ENCODE measurements at regions not wholly inside any gene's neighbourhood (a gene's known extent, or its start where the extent isn't known, plus 50 kb on each side); places are given as distances from the start of the nearest gene placed in this dataset.

DNA sequence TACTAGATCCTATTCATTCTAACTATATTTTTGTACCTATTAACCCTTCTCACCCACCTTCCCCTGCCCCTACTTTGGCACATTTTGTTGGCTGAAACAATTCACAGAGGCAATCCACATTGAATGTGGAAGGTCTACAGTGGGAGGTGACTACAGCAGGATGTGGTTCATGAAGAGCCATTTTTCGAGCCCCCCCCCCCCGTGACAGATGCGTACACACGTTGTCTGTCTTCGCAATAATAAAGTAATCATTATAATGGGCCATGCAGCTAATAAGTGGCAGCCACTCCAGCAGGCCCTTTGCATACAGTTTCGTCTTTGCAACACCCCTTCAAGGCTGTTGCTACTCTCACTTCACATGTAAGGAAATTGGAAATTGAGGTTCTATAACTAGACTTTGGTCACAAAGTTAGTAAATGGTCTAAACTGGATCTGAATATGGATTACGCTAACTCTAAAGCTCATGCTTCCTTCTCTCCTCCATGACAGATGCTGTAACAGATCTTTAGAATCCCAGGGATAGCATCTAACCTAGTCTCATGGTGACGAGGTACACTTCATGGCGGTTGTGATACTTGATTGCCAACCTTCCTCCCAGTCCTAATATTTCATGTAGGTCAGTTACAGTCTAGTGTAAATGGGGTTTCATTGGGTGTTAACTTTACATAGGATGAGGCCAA is 176.8 kb downstream of the MYCN start:
- TF ChIP-seq, protein P1, sequence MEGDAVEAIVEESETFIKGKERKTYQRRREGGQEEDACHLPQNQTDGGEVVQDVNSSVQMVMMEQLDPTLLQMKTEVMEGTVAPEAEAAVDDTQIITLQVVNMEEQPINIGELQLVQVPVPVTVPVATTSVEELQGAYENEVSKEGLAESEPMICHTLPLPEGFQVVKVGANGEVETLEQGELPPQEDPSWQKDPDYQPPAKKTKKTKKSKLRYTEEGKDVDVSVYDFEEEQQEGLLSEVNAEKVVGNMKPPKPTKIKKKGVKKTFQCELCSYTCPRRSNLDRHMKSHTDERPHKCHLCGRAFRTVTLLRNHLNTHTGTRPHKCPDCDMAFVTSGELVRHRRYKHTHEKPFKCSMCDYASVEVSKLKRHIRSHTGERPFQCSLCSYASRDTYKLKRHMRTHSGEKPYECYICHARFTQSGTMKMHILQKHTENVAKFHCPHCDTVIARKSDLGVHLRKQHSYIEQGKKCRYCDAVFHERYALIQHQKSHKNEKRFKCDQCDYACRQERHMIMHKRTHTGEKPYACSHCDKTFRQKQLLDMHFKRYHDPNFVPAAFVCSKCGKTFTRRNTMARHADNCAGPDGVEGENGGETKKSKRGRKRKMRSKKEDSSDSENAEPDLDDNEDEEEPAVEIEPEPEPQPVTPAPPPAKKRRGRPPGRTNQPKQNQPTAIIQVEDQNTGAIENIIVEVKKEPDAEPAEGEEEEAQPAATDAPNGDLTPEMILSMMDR (IDR thresholded peaks at IDR 0.05; ENCODE audit: low read depth, low read length), result no peak

DNA sequence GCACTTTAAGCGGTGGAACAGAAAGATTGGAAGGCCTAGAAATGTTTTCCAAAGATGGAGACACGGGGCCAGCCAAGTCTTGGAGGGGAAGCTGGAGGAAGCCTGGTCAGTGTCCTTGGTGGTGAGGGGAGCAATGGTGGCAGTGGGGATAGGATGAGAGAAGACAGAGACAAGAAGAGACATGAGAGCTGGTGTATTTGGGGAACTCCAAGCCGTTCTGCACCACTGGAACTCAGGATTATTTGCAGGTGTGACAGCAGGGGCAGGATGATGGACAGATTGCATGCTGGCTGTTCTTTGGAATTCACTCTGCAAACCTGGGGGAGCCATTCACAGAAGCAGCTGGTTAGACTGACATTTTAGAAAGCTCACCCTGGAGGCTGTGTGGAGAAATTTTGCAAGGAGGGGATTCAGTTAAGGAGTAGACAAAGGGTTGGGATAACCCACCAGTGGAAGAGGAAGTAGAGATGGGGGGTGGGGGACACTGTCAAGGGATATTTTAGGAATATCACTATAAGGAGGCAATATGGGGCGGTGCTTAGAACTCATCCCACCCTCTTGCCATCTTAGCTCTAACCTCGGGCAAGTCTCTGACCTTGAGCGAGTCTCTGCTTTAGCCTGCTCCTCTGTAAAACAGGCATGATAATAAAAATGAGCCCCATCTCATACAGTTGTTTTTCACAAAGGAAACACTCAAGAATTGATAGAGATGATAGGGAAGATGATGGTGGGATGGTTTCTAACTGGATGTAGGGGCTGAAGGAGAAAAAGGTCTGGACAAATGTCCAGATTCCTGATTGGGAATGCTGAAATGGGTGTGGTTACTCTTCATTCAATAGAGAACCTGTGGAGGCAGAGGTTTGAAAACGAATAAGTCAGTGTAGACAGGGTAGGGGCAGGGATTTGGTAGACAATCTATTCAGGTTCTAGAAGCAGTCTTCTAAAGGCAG is 175.8 kb downstream of the MYCN start:
- H3K4me3 ChIP-seq (ENCODE audit: low read depth, low read length), result no peak overlapping the region
- TF ChIP-seq, protein P1 (IDR thresholded peaks at IDR 0.05; ENCODE audit: low read depth, low read length), result no peak

More for the DNA sequence above, 176.8 kb downstream of the MYCN start:
- no peak overlapping the region for H3K4me3 ChIP-seq (ENCODE audit: low read depth, low read length)

DNA sequence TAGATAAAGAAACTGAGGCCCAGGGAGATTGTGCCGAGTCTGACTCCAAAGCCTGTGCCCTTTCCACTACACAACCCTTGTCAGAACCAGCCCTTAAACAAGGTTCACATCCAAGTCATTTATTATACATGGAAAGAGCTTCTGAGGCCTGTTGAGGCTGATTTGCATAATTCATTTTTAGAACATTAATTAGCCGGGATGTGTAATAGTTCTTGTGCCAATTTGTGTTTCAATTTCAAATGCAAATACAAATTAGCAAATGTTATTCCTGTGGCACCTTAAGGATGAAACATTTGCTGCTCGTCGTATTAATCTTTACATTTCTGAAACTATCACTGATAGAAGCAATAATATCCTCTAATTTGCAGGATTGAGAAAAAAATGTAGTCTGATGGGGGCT is 174.9 kb downstream of the MYCN start:
- H3K4me3 ChIP-seq (ENCODE audit: low read depth, low read length), result no peak overlapping the region
- TF ChIP-seq, protein P1 (IDR thresholded peaks at IDR 0.05; ENCODE audit: low read depth, low read length), result no peak

DNA sequence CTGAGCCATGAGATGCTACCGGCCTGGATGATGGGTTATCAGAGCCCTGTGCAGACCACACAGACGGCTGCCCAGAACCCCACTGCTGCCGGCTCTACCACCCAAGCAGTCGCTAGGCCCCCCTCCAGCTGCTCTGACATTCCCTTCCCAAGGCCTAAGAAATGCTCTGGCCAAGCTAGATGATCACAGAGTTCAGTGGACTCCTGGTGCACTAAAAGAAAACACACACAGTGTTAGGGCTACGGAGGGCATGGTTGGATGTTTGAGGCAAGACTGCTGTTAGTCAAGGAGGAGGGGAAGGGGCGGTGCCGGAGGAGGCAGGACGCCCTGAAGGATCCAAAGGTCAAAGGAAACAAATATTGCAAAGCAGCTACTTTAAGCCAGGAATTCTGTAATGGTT is 174.5 kb downstream of the MYCN start:
- TF ChIP-seq, protein P1 (IDR thresholded peaks at IDR 0.05; ENCODE audit: low read depth, low read length), result no peak
- no peak overlapping the region for H3K4me3 ChIP-seq (ENCODE audit: low read depth, low read length)

DNA sequence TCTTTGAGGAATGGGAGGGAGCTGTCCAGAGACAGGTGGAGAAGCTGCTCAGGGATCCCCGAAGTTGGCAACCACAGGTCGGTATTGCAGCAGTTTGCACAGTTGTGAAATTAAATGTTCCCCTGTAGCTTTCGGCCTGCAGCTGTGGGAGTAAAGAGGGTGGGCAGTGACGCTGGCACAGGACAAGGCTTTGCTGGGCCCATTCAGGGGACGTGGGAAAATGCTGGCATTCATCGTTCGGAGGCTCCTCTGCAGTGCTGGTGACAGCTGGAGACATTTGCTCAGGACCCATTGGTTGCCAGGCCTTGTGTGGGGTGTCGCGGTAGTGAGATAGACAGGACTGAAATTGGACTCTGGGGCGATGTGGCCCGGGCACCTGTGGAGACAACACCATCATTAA is 173.7 kb downstream of the MYCN start:
- TF ChIP-seq, protein P1 (IDR thresholded peaks at IDR 0.05; ENCODE audit: low read depth, low read length), result no peak
- H3K4me3 ChIP-seq (ENCODE audit: low read depth, low read length), result no peak overlapping the region

DNA sequence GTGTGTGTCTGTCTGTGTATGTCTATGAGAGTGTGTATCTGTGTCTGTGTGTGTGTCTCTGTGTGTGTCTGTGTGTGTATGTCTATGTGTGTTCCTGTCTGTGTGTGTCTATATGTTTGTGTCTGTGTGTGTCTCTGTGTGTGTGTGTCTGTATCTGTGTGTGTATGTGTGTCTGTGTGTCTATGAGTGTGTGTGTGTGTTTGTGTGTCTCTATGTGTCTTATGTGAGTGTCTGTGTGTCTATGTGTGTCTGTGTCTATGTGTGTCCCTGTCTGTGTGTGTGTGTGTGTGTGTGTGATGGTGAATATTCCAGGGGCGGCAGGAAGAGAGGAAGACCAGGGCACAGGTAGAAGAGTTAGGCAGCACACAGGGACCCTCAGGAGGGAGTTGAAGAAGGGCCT is 173.2 kb downstream of the MYCN start:
- TF ChIP-seq, protein P1 (IDR thresholded peaks at IDR 0.05; ENCODE audit: low read depth, low read length), result no peak
- H3K4me3 ChIP-seq (ENCODE audit: low read depth, low read length), result no peak overlapping the region
